HCT116 (cell line): ENCODE measurements at regions not wholly inside any gene's neighbourhood (a gene's known extent, or its start where the extent isn't known, plus 50 kb on each side); places are given as distances from the start of the nearest gene placed in this dataset.

Source experiments
- ATAC-seq: fragments of 200-7000 bp; cut with Tn5 transposase; 2 replicates; pipeline ENCODE4 v1.9.1; 2020; ENCODE audit warnings: mild to moderate bottlenecking, moderate library complexity
- BruUV-seq: library from RNA; stranded (reverse); fragments of 400-500 nt; replicated peaks from 2 replicates; lab custom pipeline; 2021; lab: Mats Ljungman, UMichigan
- CTCF ChIA-PET: fragments of 300-600 bp; sonication (Branson Sonifier 250); formaldehyde crosslinking; loops from one replicate; lab custom pipeline; 2021; ENCODE audit warnings: antibody characterized with exemption; lab: Charles Lee
- POLR2A ChIA-PET: fragments of 300-600, 350-600 bp; sonication (Branson Sonifier 250); formaldehyde crosslinking; loops from one replicate; lab custom pipeline; 2021; ENCODE audit warnings: antibody characterized with exemption; lab: Charles Lee
- RAD21 ChIA-PET, 2 experiments: fragments of 300-600 bp; sonication (Branson Sonifier 250); formaldehyde crosslinking; loops; one replicate each; lab custom pipeline; 2023; ENCODE audit warnings: low total read pairs in 2 of 2; ENCODE audit not compliant: uncharacterized antibody in 2 of 2, unreplicated experiment in 2 of 2, low non-redundant PET in 1 of 2; lab: Charles Lee
- DNase-seq: peaks from one replicate; pipeline ENCODE4 v3.0.0-alpha.2; 2010; ENCODE audit warnings: low read depth, low spot score
- H2AFZ ChIP-seq: fragments of 200-600 bp; shearing (Covaris generic), sonication (generic); 2 replicates; pipeline ENCODE4 v1.6.1; 2017; ENCODE audit warnings: low read depth, mixed run types, mixed read lengths, antibody characterized with exemption, low read length; ENCODE audit not compliant: poor library complexity, severe bottlenecking
- H3K27ac ChIP-seq: 2 replicates; pipeline ENCODE4 v1.5.1; 2012; ENCODE audit warnings: low read depth, low read length
- H3K27me3 ChIP-seq: fragments of 200-600 bp; sonication (generic); 2 replicates; pipeline ENCODE4 v1.6.1; 2016; ENCODE audit warnings: mixed run types, low read length, mixed read lengths; ENCODE audit not compliant: insufficient read depth
- H3K36me3 ChIP-seq, 2 experiments: fragments of 200-500 bp in 1 of 2; fragments of 200-600 bp in 1 of 2; sonication (Bioruptor generic) in 1 of 2; sonication (generic) in 1 of 2; 2 replicates each; pipeline versions ENCODE4 v1.5.1 to v1.6.1; 2014 to 2016; ENCODE audit warnings: low read length in 2 of 2, inconsistent platforms in 1 of 2, mixed read lengths in 1 of 2, mixed run types in 1 of 2; ENCODE audit not compliant: insufficient read depth in 2 of 2, control insufficient read depth in 1 of 2
- H3K4me1 ChIP-seq, 2 experiments: fragments of 200-600 bp in 1 of 2; sonication (generic) in 1 of 2; 2 replicates each; pipeline versions ENCODE4 v1.5.1 to v1.6.1; 2012 to 2017; ENCODE audit warnings: low read length in 2 of 2, inconsistent platforms in 1 of 2, mild to moderate bottlenecking in 1 of 2, mixed read lengths in 1 of 2, mixed run types in 1 of 2, moderate library complexity in 1 of 2; ENCODE audit not compliant: insufficient read depth in 2 of 2, control insufficient read depth in 1 of 2
- H3K4me2 ChIP-seq: fragments of 200-600 bp; sonication (generic); 2 replicates; pipeline ENCODE4 v1.6.1; 2017; ENCODE audit warnings: mixed run types, low read length, mixed read lengths
- H3K4me3 ChIP-seq, 2 experiments: fragments of 200-600 bp in 1 of 2; sonication (generic) in 1 of 2; replicated peaks in 1 of 2; 2 replicates each; pipeline ENCODE4 v1.5.1; 2011 to 2016; ENCODE audit warnings: low read length in 2 of 2, control low read depth in 1 of 2, low read depth in 1 of 2, mild to moderate bottlenecking in 1 of 2, mixed read lengths in 1 of 2, mixed run types in 1 of 2
- H3K79me2 ChIP-seq: fragments of 200-600 bp; sonication (generic); 2 replicates; pipeline ENCODE4 v1.6.1; 2017; ENCODE audit warnings: mild to moderate bottlenecking, mixed run types, low read length, moderate library complexity, mixed read lengths; ENCODE audit not compliant: insufficient read depth
- H3K9ac ChIP-seq: fragments of 200-600 bp; sonication (generic); 2 replicates; pipeline ENCODE4 v1.6.1; 2016; ENCODE audit warnings: low read length, mixed read lengths
- H3K9me2 ChIP-seq: fragments of 200-600 bp; sonication (generic), shearing (Covaris generic); 2 replicates; pipeline ENCODE4 v1.6.1; 2017; ENCODE audit warnings: mixed run types, mild to moderate bottlenecking, moderate library complexity; ENCODE audit not compliant: insufficient read depth
- H3K9me3 ChIP-seq, 2 experiments: fragments of 200-500 bp in 1 of 2; fragments of 200-600 bp in 1 of 2; sonication (Bioruptor generic) in 1 of 2; sonication (generic) in 1 of 2; 2 replicates each; pipeline ENCODE4 v1.6.1; 2014 to 2017; ENCODE audit warnings: low read length in 2 of 2, mixed read lengths in 2 of 2, inconsistent platforms in 1 of 2, low read depth in 1 of 2, mild to moderate bottlenecking in 1 of 2, mixed run types in 1 of 2, moderate library complexity in 1 of 2; ENCODE audit not compliant: control insufficient read depth in 1 of 2, insufficient read depth in 1 of 2
- H4K20me1 ChIP-seq: fragments of 200-600 bp; sonication (generic), shearing (Covaris generic); 2 replicates; pipeline ENCODE4 v1.6.1; 2017; ENCODE audit warnings: mixed run types, mild to moderate bottlenecking, moderate library complexity; ENCODE audit not compliant: insufficient read depth
- ATF3 ChIP-seq: IDR thresholded peaks from 2 replicates; pipeline ENCODE4 v1.6.1; 2012
- CBX3 ChIP-seq: IDR thresholded peaks from 2 replicates; pipeline ENCODE4 v1.6.1; 2012; ENCODE audit warnings: low read depth
- EGR1 ChIP-seq: IDR thresholded peaks from 2 replicates; pipeline ENCODE4 v1.6.1; 2012; ENCODE audit warnings: low read depth
- EZH2 ChIP-seq: fragments of 200-600 bp; sonication (generic); IDR thresholded peaks from 2 replicates; pipeline ENCODE4 v1.6.1; 2017; ENCODE audit warnings: antibody characterized with exemption, mixed run types
- EZH2phosphoT487 ChIP-seq: fragments of 200-600 bp; IDR thresholded peaks from 2 replicates; pipeline ENCODE4 v1.6.1; 2018; ENCODE audit warnings: antibody characterized with exemption, borderline replicate concordance
- FOSL1 ChIP-seq: IDR thresholded peaks from 2 replicates; pipeline ENCODE4 v1.6.1; 2012; ENCODE audit warnings: low read depth
- JUND ChIP-seq: IDR thresholded peaks from 2 replicates; pipeline ENCODE4 v1.6.1; 2012
- MAX ChIP-seq: IDR thresholded peaks from 2 replicates; pipeline ENCODE4 v1.6.1; 2012
- POLR2A ChIP-seq: IDR thresholded peaks from 2 replicates; pipeline ENCODE4 v1.7.0; 2011; ENCODE audit warnings: borderline replicate concordance; ENCODE audit not compliant: insufficient read depth, insufficient read length; ENCODE audit errors: extremely low read depth
- RAD21 ChIP-seq: IDR thresholded peaks from 2 replicates; pipeline ENCODE4 v1.6.1; 2012; ENCODE audit warnings: low read depth, mild to moderate bottlenecking
- SP1 ChIP-seq: IDR thresholded peaks from 2 replicates; pipeline ENCODE4 v1.6.1; 2012; ENCODE audit warnings: low read depth
- SRF ChIP-seq: IDR thresholded peaks from 2 replicates; pipeline ENCODE4 v1.6.1; 2012; ENCODE audit warnings: low read depth
- TCF7L2 ChIP-seq: IDR thresholded peaks from 2 replicates; pipeline ENCODE4 v1.7.0; 2011; ENCODE audit warnings: borderline replicate concordance, inconsistent platforms; ENCODE audit not compliant: insufficient read depth, insufficient read length; ENCODE audit errors: extremely low read depth
- YY1 ChIP-seq: IDR thresholded peaks from 2 replicates; pipeline ENCODE4 v1.6.1; 2011; ENCODE audit warnings: low read length, low read depth, moderate library complexity, mild to moderate bottlenecking; ENCODE audit not compliant: insufficient replicate concordance; ENCODE audit errors: extremely low read depth
- ZBTB33 ChIP-seq: IDR thresholded peaks from 2 replicates; pipeline ENCODE4 v1.6.1; 2011; ENCODE audit warnings: mild to moderate bottlenecking, low read length, moderate library complexity; ENCODE audit not compliant: insufficient replicate concordance; ENCODE audit errors: extremely low read depth
- ZNF274 ChIP-seq: fragments of 200-500 bp; sonication (Bioruptor generic); IDR thresholded peaks from 2 replicates; pipeline ENCODE4 v1.6.1; 2014; ENCODE audit warnings: mild to moderate bottlenecking, low read depth, low read length, inconsistent platforms
- intact Hi-C: fragments of 100-400 bp; cut with micrococcal nuclease; formaldehyde crosslinking; loops from 2 replicates; pipeline ENCODE4 v1.10.0; 2022
- TF ChIP-seq, protein P1 (sequence below), 3 experiments: fragments of 200-600 bp in 1 of 3; sonication (generic) in 1 of 3; IDR thresholded peaks in 2 of 3; conservative IDR thresholded peaks in 1 of 3; 2 replicates each; pipeline ENCODE4 v1.5.1; 2012 to 2017; ENCODE audit warnings: low read depth in 2 of 3, low read length in 2 of 3, antibody characterized with exemption in 1 of 3, borderline replicate concordance in 1 of 3, control low read depth in 1 of 3, mild to moderate bottlenecking in 1 of 3, mixed read lengths in 1 of 3, mixed run types in 1 of 3, moderate library complexity in 1 of 3; ENCODE audit not compliant: insufficient read depth in 1 of 3

DNA sequence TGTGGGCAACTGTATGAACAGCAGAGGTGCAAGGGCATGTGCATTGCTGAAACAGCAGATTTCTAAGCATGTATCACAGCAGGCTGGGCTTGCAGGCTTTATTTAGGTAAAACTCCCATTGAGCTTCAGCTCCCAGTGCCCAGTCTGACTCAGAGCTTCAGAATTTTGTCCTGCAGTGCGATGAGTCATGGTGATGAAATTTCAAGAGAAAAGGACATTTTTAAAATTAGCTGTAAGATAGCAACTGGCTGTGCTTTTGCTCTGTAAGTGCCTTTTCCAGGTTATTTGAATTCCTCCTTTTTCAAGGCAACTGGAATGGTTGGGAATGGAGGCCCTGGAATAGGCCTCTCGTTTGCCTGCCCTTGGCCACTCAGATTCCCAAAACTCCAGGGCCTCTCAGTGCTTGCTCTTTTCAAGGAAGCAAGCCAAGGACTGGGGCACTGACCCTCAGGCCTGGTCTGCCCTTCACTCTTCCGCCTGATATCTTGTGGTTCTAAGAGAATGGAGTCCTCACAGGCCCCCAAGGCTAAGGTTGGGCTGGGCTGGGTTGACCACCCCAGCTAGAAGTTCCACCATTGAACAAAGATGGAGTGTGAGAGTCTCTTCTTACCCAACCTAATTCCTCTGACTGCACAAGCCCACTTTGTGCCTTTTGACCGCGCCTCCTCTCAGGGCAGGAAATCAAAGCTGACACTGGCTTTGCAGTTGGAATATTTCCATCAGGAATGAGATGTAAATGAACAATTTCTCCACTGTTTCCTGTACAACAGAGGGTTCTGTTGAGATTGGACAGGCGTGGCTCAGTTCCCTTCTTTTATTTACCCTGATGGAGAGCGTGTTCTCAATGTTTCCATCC is 59.5 kb upstream of the PRSS23 start (continued):
- TF ChIP-seq, protein P1, sequence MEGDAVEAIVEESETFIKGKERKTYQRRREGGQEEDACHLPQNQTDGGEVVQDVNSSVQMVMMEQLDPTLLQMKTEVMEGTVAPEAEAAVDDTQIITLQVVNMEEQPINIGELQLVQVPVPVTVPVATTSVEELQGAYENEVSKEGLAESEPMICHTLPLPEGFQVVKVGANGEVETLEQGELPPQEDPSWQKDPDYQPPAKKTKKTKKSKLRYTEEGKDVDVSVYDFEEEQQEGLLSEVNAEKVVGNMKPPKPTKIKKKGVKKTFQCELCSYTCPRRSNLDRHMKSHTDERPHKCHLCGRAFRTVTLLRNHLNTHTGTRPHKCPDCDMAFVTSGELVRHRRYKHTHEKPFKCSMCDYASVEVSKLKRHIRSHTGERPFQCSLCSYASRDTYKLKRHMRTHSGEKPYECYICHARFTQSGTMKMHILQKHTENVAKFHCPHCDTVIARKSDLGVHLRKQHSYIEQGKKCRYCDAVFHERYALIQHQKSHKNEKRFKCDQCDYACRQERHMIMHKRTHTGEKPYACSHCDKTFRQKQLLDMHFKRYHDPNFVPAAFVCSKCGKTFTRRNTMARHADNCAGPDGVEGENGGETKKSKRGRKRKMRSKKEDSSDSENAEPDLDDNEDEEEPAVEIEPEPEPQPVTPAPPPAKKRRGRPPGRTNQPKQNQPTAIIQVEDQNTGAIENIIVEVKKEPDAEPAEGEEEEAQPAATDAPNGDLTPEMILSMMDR (IDR thresholded peaks at IDR 0.05 in 2 of 3, conservative IDR thresholded peaks at IDR 0.05 in 1 of 3; ENCODE audit: borderline replicate concordance in 1 of 3, insufficient read depth in 1 of 3, low read depth in 2 of 3, low read length in 2 of 3): no peak
- TF ChIP-seq JUND: peak; percentile 99
- no peak for TF ChIP-seq POLR2A

DNA sequence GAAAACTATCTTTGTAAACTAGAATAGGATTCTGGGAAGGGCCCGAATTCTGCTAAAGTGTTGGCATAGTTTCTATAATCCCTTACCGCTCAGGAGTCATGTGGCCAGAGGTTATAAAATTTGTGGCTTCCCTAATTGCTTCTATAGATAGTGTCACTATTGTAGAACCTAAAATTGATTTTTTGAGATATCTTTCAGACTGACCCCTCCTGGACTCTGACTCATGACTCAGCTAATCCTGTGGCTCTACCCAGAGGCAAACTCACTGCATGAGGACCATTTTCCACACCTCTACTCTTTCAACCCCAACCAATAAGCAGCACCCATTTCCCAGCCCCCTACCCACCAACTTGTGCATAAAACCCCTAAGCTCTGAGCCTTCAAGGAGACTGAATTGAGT is 61.8 kb upstream of the PRSS23 start:
- Histone ChIP-seq H3K4me1 (peaks cover 55 to 66% of the 10 kb centered on the region in 2 experiments), H2AFZ (peak overlapping the region; percentile 51), H3K36me3 (no peaks in the 10 kb centered on the region), H3K9me2 (no peaks in the 10 kb centered on the region), H3K9me3 (no peaks in the 10 kb centered on the region), H3K9ac (no peak overlapping the region), H4K20me1 (no peaks in the 10 kb centered on the region), H3K4me3 (peak overlapping the region in 1 of 2 experiments; percentile 1; a peak in 1 of 4 replicates), H3K79me2 (no peaks in the 10 kb centered on the region), H3K4me2 (peak overlapping the region; percentile 44), H3K27me3 (no peaks in the 10 kb centered on the region), H3K27ac (no peak overlapping the region)
- CTCF ChIA-PET: interaction anchor here (1.1 kb wide), 1 partner anchor 11 kb away, joined by 3 read pairs; no protein-coding TSS in a partner anchor
- TF ChIP-seq TCF7L2: no peak
- TF ChIP-seq MAX: no peak
- no peak for TF ChIP-seq CBX3
- TF ChIP-seq ATF3: no peak
- TF ChIP-seq EGR1: no peak
- TF ChIP-seq YY1: no peak
- TF ChIP-seq ZNF274: no peak
- no peak for TF ChIP-seq ZBTB33
- TF ChIP-seq EZH2: no peak
- TF ChIP-seq POLR2A: no peak
- TF ChIP-seq JUND: peak; percentile 50
- TF ChIP-seq SP1: no peak
- TF ChIP-seq RAD21: no peak
- peak; percentile 34; the same call in 1 of the 2 replicates for TF ChIP-seq FOSL1
- no peak for TF ChIP-seq EZH2phosphoT487
- TF ChIP-seq SRF: no peak
- RAD21 ChIA-PET: no interaction called here
- BruUV-seq: no TSS peak
- ATAC-seq: no peak
- POLR2A ChIA-PET: no interaction called here
- DNase-seq: no peak
- intact Hi-C loops: no loop called here
